CD4-positive, alpha-beta T cell treated with Interleukin-4 for 4 hours (primary cell): ENCODE measurements at regions not wholly inside any gene's neighbourhood (a gene's known extent, or its start where the extent isn't known, plus 50 kb on each side); places are given as distances from the start of the nearest gene placed in this dataset.
A peak's percentile ranks its signal among the peaks of the same experiment; 100 is the strongest.

Experiments used
- DNase-seq: peaks from one replicate; pipeline ENCODE4 v3.0.0-alpha.2; 2020

- no peak for DNase-seq
Measured at GRCh38 chr2:226426292-226426736, 373.3 kb downstream of the IRS1 start.

GRCh38 chr2:226424971-226425370 lies 374.6 kb downstream of the IRS1 start:
- DNase-seq = no peak

- peak; percentile 48 for DNase-seq
Measured at GRCh38 chr2:226423498-226423960, 376.1 kb downstream of the IRS1 start.

GRCh38 chr2:226420646-226421045 lies 379.0 kb downstream of the IRS1 start:
- DNase-seq = no peak

GRCh38 chr2:226418521-226418920 lies 381.1 kb downstream of the IRS1 start:
- DNase-seq = no peak

- no peak for DNase-seq
Measured at GRCh38 chr2:226414335-226414734, 385.3 kb downstream of the IRS1 start.

GRCh38 chr2:226413498-226414130 lies 386.0 kb downstream of the IRS1 start:
- DNase-seq = no peak

- no peak for DNase-seq
Measured at GRCh38 chr2:226411727-226412360, 387.8 kb downstream of the IRS1 start.

- no peak for DNase-seq
Measured at GRCh38 chr2:226411205-226411604, 388.4 kb downstream of the IRS1 start.

- no peak for DNase-seq
Measured at GRCh38 chr2:226410247-226410835, 389.3 kb downstream of the IRS1 start.

- DNase-seq = no peak
Measured at GRCh38 chr2:226409134-226409533, 390.5 kb downstream of the IRS1 start.

- DNase-seq = no peak
Measured at GRCh38 chr2:226408141-226408540, 391.5 kb downstream of the IRS1 start.

- DNase-seq = no peak
Measured at GRCh38 chr2:226407135-226407534, 392.5 kb downstream of the IRS1 start.

- DNase-seq = no peak
Measured at GRCh38 chr2:226405465-226405864, 394.2 kb downstream of the IRS1 start.

- DNase-seq = no peak
Measured at GRCh38 chr2:226403369-226403768, 396.3 kb downstream of the IRS1 start.

GRCh38 chr2:226399006-226399405 lies 400.6 kb downstream of the IRS1 start:
- no peak for DNase-seq

- no peak for DNase-seq
Measured at GRCh38 chr2:226398580-226398979, 401.0 kb downstream of the IRS1 start.

- no peak for DNase-seq
Measured at GRCh38 chr2:226396541-226396940, 403.1 kb downstream of the IRS1 start.

- no peak for DNase-seq
Measured at GRCh38 chr2:226387499-226387942, 412.1 kb downstream of the IRS1 start.

- no peak for DNase-seq
Measured at GRCh38 chr2:226383461-226383860, 416.2 kb downstream of the IRS1 start.

GRCh38 chr2:226380679-226381078 lies 418.9 kb downstream of the IRS1 start:
- no peak for DNase-seq

GRCh38 chr2:226378753-226379705 lies 420.6 kb downstream of the IRS1 start:
- no peak for DNase-seq
